Suprapubic skin (tissue), 4 donors: ENCODE measurements at regions not wholly inside any gene's neighbourhood (a gene's known extent, or its start where the extent isn't known, plus 50 kb on each side); places are given as distances from the start of the nearest gene placed in this dataset.
A peak's percentile ranks its signal among the peaks of the same experiment; 100 is the strongest.

ENCODE experiments used
- DNase-seq, 2 donors: peaks; one replicate each; pipeline ENCODE4 v3.0.0-alpha.2; 2019; ENCODE audit warnings: low spot score in 2 of 2
- H3K27ac ChIP-seq: fragments of 200-600 bp; sonication (generic); one replicate; pipeline ENCODE4 v1.5.1; 2019
- H3K27me3 ChIP-seq: fragments of 200-600 bp; sonication (generic); one replicate; pipeline ENCODE4 v1.5.1; 2019
- H3K36me3 ChIP-seq: fragments of 200-600 bp; sonication (generic); one replicate; pipeline ENCODE4 v1.5.1; 2019
- H3K4me1 ChIP-seq: fragments of 200-600 bp; sonication (generic); one replicate; pipeline ENCODE4 v1.5.1; 2019
- H3K4me3 ChIP-seq: fragments of 200-600 bp; sonication (generic); one replicate; pipeline ENCODE4 v1.5.1; 2019; ENCODE audit warnings: mild to moderate bottlenecking
- H3K9me3 ChIP-seq: fragments of 200-600 bp; sonication (generic); one replicate; pipeline ENCODE4 v1.5.1; 2019
- CTCF ChIP-seq, 2 donors: fragments of 200-600 bp in 1 of 2; fragments of 450-650 bp in 1 of 2; sonication (generic) in 1 of 2; IDR thresholded peaks; one replicate each; pipeline ENCODE4 v1.5.1; 2016 to 2019; ENCODE audit warnings: antibody characterized with exemption in 2 of 2, mild to moderate bottlenecking in 1 of 2, moderate library complexity in 1 of 2
- EP300 ChIP-seq: sonication (generic); formaldehyde crosslinking; IDR thresholded peaks from one replicate; pipeline ENCODE4 v1.6.1; 2017; ENCODE audit warnings: antibody characterized with exemption
- POLR2A ChIP-seq, 2 donors: fragments of 450-650 bp; IDR thresholded peaks; one replicate each; pipeline ENCODE4 v1.6.1; 2017; ENCODE audit warnings: antibody characterized with exemption in 2 of 2, mild to moderate bottlenecking in 2 of 2, moderate library complexity in 2 of 2
- POLR2AphosphoS5 ChIP-seq, 3 donors: sonication (generic); formaldehyde crosslinking; IDR thresholded peaks; one replicate each; pipeline ENCODE4 v1.6.1; 2017; ENCODE audit warnings: antibody characterized with exemption in 3 of 3
- WGBS: methylation state at CpG from one replicate; pipeline ENCODE4 v1.1.5; 2018; 5-methylcytosine and 5-hydroxymethylcytosine counted together

GRCh38 chr9:31868830-31869229 is 515.6 kb upstream of the ACO1 start:
- Histone ChIP-seq H3K9me3 (peaks cover 11% of the 10 kb centered on the region), H3K4me1 (no peaks in the 10 kb centered on the region), H3K27me3 (no peaks in the 10 kb centered on the region), H3K36me3 (no peaks in the 10 kb centered on the region), H3K27ac (no peak overlapping the region), H3K4me3 (no peak overlapping the region)
- TF ChIP-seq POLR2AphosphoS5 (IDR thresholded peaks at IDR 0.05) (no peak), POLR2A (IDR thresholded peaks at IDR 0.05) (no peak)
- peak in 1 of 2 donors; percentile 69 for DNase-seq
- 85% methylated on average over 3 of the region's 5 CpGs for WGBS

GRCh38 chr9:31870276-31870675 is 514.2 kb upstream of the ACO1 start:
- TF ChIP-seq CTCF (IDR thresholded peaks at IDR 0.05), result no peak
- no peak for TF ChIP-seq POLR2AphosphoS5 (IDR thresholded peaks at IDR 0.05)
- no peak for TF ChIP-seq EP300
- TF ChIP-seq POLR2A (IDR thresholded peaks at IDR 0.05), result no peak
- no peaks in the 10 kb centered on the region for H3K36me3 ChIP-seq
- 46% methylated on average over 2 of the region's 2 CpGs for WGBS

GRCh38 chr9:31873722-31874121 is 510.7 kb upstream of the ACO1 start:
- H3K27me3 ChIP-seq, result no peaks in the 10 kb centered on the region
- no peaks in the 10 kb centered on the region for H3K4me1 ChIP-seq
- no peaks in the 10 kb centered on the region for H3K36me3 ChIP-seq
- DNase-seq, result no peak
- H3K27ac ChIP-seq, result no peak overlapping the region
- no peak for TF ChIP-seq POLR2AphosphoS5 (IDR thresholded peaks at IDR 0.05)
- no peak for TF ChIP-seq CTCF (IDR thresholded peaks at IDR 0.05)
- no peak for TF ChIP-seq EP300
- TF ChIP-seq POLR2A (IDR thresholded peaks at IDR 0.05), result no peak
- H3K9me3 ChIP-seq, result peaks cover 6% of the 10 kb centered on the region
- no peak overlapping the region for H3K4me3 ChIP-seq
- WGBS, result 87% methylated on average over 7 of the region's 7 CpGs

More at GRCh38 chr9:31870276-31870675, 514.2 kb upstream of the ACO1 start:
- Histone ChIP-seq H3K27me3 (no peaks in the 10 kb centered on the region), H3K9me3 (peaks cover 11% of the 10 kb centered on the region), H3K4me3 (no peak overlapping the region), H3K4me1 (no peaks in the 10 kb centered on the region), H3K27ac (no peak overlapping the region)
- no peak for DNase-seq

- Histone ChIP-seq H3K36me3 (no peaks in the 10 kb centered on the region), H3K9me3 (peaks cover 15% of the 10 kb centered on the region), H3K4me3 (no peak overlapping the region), H3K27me3 (no peaks in the 10 kb centered on the region), H3K27ac (no peak overlapping the region), H3K4me1 (no peaks in the 10 kb centered on the region)
- TF ChIP-seq EP300 (no peak), CTCF (IDR thresholded peaks at IDR 0.05) (no peak), POLR2AphosphoS5 (IDR thresholded peaks at IDR 0.05) (no peak), POLR2A (IDR thresholded peaks at IDR 0.05) (no peak)
- 56% methylated on average over 4 of the region's 4 CpGs for WGBS
- DNase-seq, result no peak
Measured at GRCh38 chr9:31894008-31894407, 490.4 kb upstream of the ACO1 start.

GRCh38 chr9:31908158-31908890 is 476.1 kb upstream of the ACO1 start:
- Histone ChIP-seq H3K27me3 (no peaks in the 10 kb centered on the region), H3K4me1 (no peaks in the 10 kb centered on the region), H3K4me3 (no peak overlapping the region), H3K27ac (no peak overlapping the region), H3K9me3 (no peaks in the 10 kb centered on the region), H3K36me3 (no peaks in the 10 kb centered on the region)
- TF ChIP-seq POLR2A (IDR thresholded peaks at IDR 0.05), result no peak
- TF ChIP-seq POLR2AphosphoS5 (IDR thresholded peaks at IDR 0.05), result no peak
- TF ChIP-seq EP300, result no peak
- no peak for TF ChIP-seq CTCF (IDR thresholded peaks at IDR 0.05)
- 61% methylated on average over 6 of the region's 6 CpGs for WGBS
- no peak for DNase-seq
